HG02571 (cell line): ENCODE measurements at regions not wholly inside any gene's neighbourhood (a gene's known extent, or its start where the extent isn't known, plus 50 kb on each side); places are given as distances from the start of the nearest gene placed in this dataset.

ENCODE experiments used
- ATAC-seq: cut with Tn5 transposase; IDR thresholded peaks from one replicate; pipeline ENCODE4 v1.9.1; 2021; ENCODE audit warnings: mild to moderate bottlenecking, moderate library complexity; ENCODE audit not compliant: unreplicated experiment

DNA sequence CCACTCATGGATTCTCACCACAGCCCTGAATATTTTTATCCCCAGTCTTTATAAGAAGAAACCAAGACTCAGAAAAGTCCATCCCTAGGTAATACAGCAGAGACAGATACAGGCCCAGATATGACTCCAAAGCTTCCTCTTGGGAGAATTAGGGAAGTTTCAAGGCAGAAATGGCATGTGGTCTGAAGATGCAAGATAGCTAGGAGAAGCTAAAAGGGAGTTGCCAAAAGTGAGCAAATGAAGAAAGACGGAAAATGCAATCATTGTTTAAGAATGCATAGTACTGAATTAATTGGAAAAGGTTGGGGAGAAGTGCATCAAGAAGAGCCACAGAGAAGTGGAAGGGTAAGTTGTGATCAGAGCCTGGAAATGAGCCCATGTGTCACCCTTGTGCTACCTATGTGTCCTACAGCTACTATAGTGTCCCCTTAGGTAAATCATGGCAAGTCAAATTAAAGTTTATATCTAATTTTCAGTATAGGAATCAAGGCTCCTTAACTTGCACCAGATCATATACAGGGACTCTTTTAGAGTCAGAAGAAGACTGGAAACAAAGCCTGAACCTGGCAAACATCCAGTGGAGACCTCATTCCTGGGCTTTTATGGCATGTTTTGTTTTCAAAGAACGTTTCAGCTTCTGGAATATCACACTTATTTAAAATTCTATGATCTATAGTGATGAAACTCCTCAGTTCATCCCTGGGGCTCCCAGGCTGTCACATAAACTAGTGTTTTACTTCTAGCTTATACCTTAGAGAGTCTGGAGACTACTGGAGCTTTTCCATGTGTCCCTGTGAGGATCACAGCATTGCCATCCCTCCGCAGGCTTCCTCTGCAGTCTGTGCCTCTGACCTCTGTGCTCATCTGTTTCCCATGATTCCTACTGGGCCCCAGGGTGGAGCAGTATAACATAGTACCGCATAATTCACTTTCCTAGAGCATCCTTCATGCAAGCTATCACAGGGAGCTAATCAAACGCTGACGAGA, 189.0 kb upstream of the CDKN3 start:
- no peak for ATAC-seq

DNA sequence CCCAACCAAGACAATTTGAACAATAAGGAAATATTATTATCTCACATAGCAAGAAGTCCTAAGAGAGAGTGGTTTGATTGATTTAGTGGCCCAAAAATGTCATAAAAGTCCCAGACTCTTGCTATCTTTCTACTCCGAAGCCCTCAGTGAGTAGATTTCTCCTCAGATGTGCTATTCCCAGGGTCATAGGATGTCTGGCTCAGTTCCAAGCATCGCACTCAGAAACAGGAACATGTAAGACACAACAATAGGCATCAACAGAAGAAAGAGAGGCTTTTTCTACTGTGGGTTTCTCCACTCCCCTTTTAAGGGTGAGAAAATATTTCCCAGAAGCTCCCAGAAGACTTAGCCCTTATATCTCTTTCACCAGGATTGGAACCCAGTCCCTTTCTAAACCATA, 188.1 kb upstream of the CDKN3 start:
- no peak for ATAC-seq

GRCh38 chr14:54209511-54210250, 187.1 kb upstream of the CDKN3 start:
- ATAC-seq: no peak

GRCh38 chr14:54211551-54212308, 185.1 kb upstream of the CDKN3 start:
- no peak for ATAC-seq

- ATAC-seq: no peak
These were observed 183.3 kb upstream of the CDKN3 start for GRCh38 chr14:54213536-54213935.

DNA sequence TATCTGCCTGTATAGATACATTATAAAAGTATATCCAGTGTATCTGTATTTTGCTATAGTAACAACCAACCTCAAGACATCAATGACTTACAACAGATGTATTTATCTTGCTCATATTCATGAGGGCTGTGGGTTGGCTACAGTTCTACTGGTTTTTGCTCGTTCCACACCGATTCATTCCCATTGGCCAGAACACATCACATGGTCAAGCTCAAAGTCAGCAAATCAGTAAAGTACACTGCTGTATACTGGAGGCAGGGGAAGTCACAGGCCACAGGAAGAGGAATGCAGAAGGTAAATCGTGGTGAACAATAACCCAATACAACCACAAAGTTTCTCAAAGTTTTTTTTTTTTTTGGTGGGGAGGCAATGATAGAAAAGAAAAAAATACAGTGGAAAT, 180.0 kb upstream of the CDKN3 start:
- no peak for ATAC-seq

DNA sequence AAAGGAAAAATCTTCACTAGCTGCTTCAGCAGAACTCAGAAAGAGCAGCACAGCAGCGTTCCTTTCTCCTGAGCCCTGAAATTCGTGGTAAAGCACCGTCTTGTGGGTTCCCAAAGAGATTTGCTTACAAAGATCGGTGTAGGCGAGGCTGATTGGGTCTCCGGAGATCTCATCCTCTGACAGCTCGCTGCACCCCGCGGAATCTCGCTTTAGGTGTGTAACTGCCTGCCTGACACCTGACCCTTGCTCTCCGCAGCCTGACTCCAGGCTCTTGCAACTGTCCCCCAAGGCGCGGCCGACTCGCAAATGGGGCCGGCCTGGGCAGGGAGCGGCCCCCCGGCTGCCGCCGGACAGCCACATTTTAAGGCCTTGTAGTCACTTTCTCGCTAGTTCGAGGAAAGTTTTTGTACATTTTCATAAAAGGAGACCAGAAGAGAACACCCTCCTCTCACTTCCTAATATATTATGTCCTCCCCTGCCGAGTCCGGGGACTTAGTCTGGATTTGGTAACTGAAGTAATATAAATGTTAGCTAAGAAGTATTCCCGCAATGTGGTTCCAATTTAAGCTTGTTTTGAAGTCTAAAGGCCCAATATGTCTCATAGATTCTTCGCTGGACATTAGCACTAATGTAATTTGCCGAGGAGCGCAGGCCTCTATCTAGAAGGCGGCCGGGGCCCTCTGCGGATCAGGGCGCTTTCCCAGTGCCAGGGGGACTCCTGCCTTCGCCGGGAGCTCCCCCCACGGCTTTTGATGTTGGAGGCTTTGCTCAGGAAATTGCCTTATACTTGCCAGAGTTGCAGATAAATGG, 177.3 kb upstream of the CDKN3 start:
- ATAC-seq: no peak

- no peak for ATAC-seq
These were observed 176.6 kb upstream of the CDKN3 start for GRCh38 chr14:54220071-54220703.

GRCh38 chr14:54220704-54221431, 175.9 kb upstream of the CDKN3 start:
- ATAC-seq: no peak

DNA sequence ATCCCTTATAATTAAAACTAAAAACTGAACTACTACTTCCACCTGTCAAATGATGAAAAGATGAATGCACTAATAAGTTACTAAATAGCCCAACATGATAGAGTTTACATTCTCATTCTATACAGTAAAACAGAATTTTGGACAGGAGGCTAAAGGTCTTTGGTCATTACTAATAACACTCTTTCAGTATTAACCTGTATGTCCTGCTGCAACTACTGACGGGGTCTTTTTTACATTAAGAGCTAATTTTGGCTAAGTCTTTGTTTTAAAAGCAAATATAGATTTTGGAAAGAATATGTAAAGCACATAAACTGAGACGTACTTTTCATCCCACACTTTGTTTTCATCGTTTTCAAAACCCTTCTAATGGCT, 175.4 kb upstream of the CDKN3 start:
- no peak for ATAC-seq

DNA sequence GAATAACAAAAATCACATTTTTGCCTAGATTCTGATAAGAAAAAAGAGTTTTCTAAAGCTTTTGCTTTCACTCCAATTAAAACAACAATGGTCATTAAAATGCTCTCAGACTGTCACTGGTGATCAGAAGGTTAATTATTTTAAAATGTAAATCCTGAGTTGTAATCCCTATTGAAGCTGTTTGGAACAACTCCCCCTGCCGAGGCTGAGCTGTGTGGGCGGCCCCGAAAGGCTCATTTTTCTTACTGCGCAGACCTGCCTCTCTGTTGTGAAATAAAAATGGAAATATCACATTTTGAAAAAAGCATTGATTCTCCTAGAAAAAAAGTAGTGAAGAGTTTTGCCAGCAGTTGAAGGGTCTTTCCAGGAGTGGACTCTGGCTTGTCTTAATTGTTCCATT, 174.8 kb upstream of the CDKN3 start:
- no peak for ATAC-seq

- ATAC-seq: no peak
These were observed 172.9 kb upstream of the CDKN3 start for GRCh38 chr14:54223831-54224402.

DNA sequence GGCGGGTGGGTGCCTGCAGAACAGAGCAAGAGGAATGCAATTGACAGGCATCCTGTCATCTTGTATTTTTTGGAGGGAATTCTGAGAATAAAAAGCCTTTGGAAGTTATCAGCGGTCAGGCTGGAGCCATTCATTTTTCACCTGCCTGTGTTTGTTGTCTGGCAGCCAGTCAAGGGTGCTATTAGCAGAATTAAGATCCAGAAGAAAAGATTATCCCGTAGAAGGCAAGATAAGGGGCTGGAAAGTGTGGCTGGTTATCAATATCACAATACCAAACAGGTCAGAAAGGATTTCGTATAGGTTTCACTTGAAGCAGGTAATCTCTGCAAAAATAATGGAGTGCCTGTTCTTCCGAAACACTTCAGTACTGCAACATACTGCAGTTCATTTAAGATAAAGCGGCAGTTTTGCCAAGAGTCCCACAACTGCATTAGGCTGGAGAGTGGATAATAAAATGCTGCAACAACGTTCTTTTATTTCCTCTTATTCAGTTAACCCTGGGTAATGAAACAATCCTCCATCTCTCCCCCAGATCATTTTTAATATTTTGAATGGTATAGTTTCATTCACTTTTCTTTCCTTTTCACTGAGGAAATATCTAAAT, 171.2 kb upstream of the CDKN3 start:
- ATAC-seq: no peak

GRCh38 chr14:54226103-54226502, 170.7 kb upstream of the CDKN3 start:
- ATAC-seq: no peak

DNA sequence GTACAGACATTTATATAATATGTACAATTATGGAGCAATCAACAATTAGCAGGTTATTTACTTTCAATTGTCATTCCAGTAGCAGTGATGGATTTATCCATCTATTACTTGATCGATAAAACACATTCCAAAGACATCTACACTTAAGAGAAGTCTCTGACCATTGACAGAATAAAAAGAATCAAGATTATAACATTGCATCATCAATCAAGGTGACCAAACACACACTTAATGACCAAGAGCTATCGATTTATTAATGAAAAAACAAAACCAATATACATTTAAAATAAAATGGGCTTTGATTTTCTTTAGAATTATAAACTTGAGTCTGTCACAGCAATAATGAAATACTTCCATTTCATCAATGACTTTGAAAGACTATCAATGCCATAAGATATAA, 170.2 kb upstream of the CDKN3 start:
- no peak for ATAC-seq

DNA sequence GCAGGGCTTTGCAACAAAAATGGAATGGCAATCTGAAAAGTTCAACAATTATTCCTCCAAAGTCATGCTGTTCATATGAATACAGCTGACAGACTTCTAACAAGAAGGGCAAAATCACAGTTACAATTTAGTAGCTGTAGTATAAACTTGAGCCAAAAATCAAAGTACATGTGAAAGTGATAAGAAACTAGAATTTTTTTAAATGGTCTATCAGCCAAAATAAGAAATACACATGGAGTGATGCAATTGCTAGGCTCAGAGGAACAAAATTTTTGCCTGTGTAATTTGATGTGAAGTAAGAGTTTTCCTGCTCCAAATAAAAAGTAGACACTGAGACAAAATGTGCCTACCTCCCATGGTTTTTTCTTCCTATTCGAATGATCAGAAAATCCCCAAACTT, 167.7 kb upstream of the CDKN3 start:
- ATAC-seq: no peak

DNA sequence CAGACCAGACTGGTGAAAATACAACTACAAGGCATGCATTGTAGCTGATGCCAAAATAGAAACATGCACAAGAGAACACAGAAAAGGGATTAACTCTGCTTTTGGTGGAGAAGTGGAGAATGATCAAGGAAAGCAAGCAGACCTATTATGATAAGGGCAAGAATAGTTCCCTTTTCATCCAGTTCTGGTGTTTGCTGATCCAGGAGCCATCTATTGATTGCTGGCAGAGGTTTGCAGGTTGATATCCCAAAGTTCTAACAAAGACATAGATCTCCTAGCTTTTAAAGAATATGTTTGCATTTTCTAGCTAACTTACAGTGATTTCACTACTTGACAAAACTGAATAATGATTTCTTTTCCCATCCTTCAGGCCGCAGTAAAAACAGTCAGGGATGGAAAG, 166.2 kb upstream of the CDKN3 start:
- no peak for ATAC-seq

GRCh38 chr14:54232735-54233134, 164.1 kb upstream of the CDKN3 start:
- no peak for ATAC-seq

DNA sequence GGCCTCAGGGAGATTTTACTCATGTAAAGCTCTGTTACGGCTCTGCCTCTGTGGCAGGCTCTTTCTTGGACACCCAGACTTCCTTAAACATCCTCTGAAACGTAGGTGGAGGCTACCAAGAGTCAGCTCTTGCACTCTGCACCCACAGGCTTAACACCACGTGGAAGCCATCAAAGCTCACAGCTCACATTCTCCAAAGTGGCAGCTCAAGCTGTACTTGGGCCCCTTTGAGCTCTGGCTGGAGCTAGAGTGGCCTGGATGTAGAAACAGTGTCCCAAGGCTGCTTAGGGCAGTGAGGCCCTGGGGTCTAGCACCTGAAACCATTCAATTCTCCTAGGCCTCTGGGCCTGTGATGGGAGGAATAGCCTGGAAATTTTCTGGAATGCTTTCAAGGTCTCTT, 155.3 kb upstream of the CDKN3 start:
- no peak for ATAC-seq
